RWPE1 (cell line): ENCODE measurements at regions not wholly inside any gene's neighbourhood (a gene's known extent, or its start where the extent isn't known, plus 50 kb on each side); places are given as distances from the start of the nearest gene placed in this dataset.

Source experiments
- CTCF ChIA-PET: fragments of 350-600 bp; sonication (Branson Sonifier 250); formaldehyde crosslinking; extraction: SDS; loops from one replicate; lab custom pipeline; 2021; lab: Yijun Ruan, JAX
- POLR2A ChIA-PET: fragments of 400-600 bp; formaldehyde crosslinking; extraction: SDS; loops from one replicate; lab custom pipeline; 2020; ENCODE audit warnings: antibody characterized with exemption; ENCODE audit not compliant: low non-redundant PET; lab: Yijun Ruan, JAX
- DNase-seq: peaks from one replicate; pipeline ENCODE4 v3.0.0; 2012; ENCODE audit warnings: low spot score
- H3K27ac ChIP-seq: fragments of 450-650 bp; 2 replicates; pipeline ENCODE4 v1.5.1; 2017
- CTCF ChIP-seq: fragments of 450-650 bp; conservative IDR thresholded peaks from 2 replicates; pipeline ENCODE4 v1.5.1; 2017; ENCODE audit warnings: low read depth, mild to moderate bottlenecking

GRCh38 chr13:69315039-69315438 lies 792.6 kb upstream of the ATXN8OS start:
- CTCF ChIA-PET = no interaction called here

GRCh38 chr13:69306766-69307165 lies 800.9 kb upstream of the ATXN8OS start:
- POLR2A ChIA-PET = no interaction called here
- TF ChIP-seq CTCF = no peak
- H3K27ac ChIP-seq = no peak overlapping the region
- no peak for DNase-seq
- CTCF ChIA-PET = interaction anchor here (0.6 kb wide), 1 partner anchor 478 kb away, joined by 3 read pairs; no protein-coding TSS in a partner anchor

More at GRCh38 chr13:69315039-69315438, 792.6 kb upstream of the ATXN8OS start:
- POLR2A ChIA-PET = no interaction called here
- H3K27ac ChIP-seq = no peak overlapping the region
- DNase-seq = no peak
- no peak for TF ChIP-seq CTCF

- no peak overlapping the region for H3K27ac ChIP-seq
- POLR2A ChIA-PET = no interaction called here
- no peak for TF ChIP-seq CTCF
- no peak for DNase-seq
- CTCF ChIA-PET = no interaction called here
Observed at GRCh38 chr13:69300131-69300530, 807.5 kb upstream of the ATXN8OS start.

GRCh38 chr13:69296130-69296529 lies 811.5 kb upstream of the ATXN8OS start:
- no peak for TF ChIP-seq CTCF
- H3K27ac ChIP-seq = no peak overlapping the region
- no peak for DNase-seq
- CTCF ChIA-PET = interaction anchor here (0.7 kb wide), 2 partner anchors 1171 to 1707 kb away, joined by 3 to 4 read pairs; no protein-coding TSS in a partner anchor
- POLR2A ChIA-PET = no interaction called here

- ChIA-PET POLR2A (no interaction called here), CTCF (interaction anchor here (0.6 kb wide), 1 partner anchor 1952 kb away, joined by 3 read pairs; no protein-coding TSS in a partner anchor)
- no peak for TF ChIP-seq CTCF
- DNase-seq = no peak
- no peak overlapping the region for H3K27ac ChIP-seq
Observed at GRCh38 chr13:69292789-69293425, 814.7 kb upstream of the ATXN8OS start.

- H3K27ac ChIP-seq = no peak overlapping the region
- DNase-seq = no peak
- TF ChIP-seq CTCF = no peak
- POLR2A ChIA-PET = no interaction called here
- CTCF ChIA-PET = no interaction called here
Observed at GRCh38 chr13:69291292-69291906, 816.2 kb upstream of the ATXN8OS start.
